ENCODE measurements at regions not wholly inside any gene's neighbourhood (a gene's known extent, or its start where the extent isn't known, plus 50 kb on each side); places are given as distances from the start of the nearest gene placed in this dataset.

DNA sequence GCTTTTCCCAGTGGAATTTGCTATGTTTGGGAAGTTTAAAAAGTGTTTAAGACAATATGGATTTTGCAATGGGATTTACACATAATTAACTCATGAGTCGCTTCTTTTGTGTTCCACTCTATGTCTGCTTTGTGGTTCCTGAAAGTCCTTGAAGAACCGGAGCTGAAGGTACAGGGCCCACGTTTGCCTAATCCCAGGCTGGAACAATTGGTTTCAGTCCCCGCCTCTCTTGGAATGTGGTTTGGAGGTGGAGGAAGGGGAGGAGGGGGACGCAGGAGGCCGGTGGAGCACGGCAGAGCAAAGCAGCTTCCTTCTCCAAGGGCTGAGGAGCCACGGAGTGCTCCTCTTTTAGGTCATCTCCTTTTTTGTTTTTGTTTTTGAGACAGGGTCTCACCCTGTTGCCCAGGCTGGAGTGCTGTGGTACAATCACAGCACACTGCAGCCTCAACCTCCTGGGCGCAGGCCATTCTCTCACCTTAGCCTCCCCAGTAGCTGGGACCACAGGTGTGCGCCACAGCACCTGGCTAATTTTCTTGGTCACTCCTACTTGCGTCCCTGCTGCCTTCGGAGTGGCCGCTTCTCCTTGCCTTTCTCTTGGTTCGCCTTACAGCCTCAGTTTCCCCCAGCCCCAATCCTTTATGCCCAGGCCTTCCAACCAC is 129.5 kb upstream of the ERRFI1 start:
- Histone ChIP-seq H3K9me3 (ENCODE audit: control insufficient read depth, insufficient read depth, low read depth, low read length) (peaks cover 13% of the 10 kb centered on the region; the same call in 1 of the 2 replicates), H3K36me3 (ENCODE audit: control insufficient read depth, insufficient read depth, low read length) (no peaks in the 10 kb centered on the region), H3K27me3 (ENCODE audit: control insufficient read depth, insufficient read depth, low read length) (no peaks in the 10 kb centered on the region), H3K27ac (ENCODE audit: low read length) (peak overlapping the region; percentile 98), H3K4me1 (ENCODE audit: control insufficient read depth, insufficient read depth, low read length) (peaks cover 19% of the 10 kb centered on the region), H3K4me3 (ENCODE audit: low read depth in 2 of 2, low read length in 2 of 2) (no peak overlapping the region)
- BruUV-seq (replicated peaks) = no TSS peak
- ChIA-PET CTCF (interaction anchor here (0.6 kb wide), 1 partner anchor 97 kb away, joined by 3 read pairs; no protein-coding TSS in a partner anchor), POLR2A (interaction anchor here (0.6 to 1.7 kb wide), 2 partner anchors 45 to 58 kb away, joined by 4 to 5 read pairs; no protein-coding TSS in a partner anchor)
- TF ChIP-seq POLR2AphosphoS5 (IDR thresholded peaks at IDR 0.05; ENCODE audit: low read depth, low read length) = no peak
- TF ChIP-seq, protein P1, sequence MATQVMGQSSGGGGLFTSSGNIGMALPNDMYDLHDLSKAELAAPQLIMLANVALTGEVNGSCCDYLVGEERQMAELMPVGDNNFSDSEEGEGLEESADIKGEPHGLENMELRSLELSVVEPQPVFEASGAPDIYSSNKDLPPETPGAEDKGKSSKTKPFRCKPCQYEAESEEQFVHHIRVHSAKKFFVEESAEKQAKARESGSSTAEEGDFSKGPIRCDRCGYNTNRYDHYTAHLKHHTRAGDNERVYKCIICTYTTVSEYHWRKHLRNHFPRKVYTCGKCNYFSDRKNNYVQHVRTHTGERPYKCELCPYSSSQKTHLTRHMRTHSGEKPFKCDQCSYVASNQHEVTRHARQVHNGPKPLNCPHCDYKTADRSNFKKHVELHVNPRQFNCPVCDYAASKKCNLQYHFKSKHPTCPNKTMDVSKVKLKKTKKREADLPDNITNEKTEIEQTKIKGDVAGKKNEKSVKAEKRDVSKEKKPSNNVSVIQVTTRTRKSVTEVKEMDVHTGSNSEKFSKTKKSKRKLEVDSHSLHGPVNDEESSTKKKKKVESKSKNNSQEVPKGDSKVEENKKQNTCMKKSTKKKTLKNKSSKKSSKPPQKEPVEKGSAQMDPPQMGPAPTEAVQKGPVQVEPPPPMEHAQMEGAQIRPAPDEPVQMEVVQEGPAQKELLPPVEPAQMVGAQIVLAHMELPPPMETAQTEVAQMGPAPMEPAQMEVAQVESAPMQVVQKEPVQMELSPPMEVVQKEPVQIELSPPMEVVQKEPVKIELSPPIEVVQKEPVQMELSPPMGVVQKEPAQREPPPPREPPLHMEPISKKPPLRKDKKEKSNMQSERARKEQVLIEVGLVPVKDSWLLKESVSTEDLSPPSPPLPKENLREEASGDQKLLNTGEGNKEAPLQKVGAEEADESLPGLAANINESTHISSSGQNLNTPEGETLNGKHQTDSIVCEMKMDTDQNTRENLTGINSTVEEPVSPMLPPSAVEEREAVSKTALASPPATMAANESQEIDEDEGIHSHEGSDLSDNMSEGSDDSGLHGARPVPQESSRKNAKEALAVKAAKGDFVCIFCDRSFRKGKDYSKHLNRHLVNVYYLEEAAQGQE (IDR thresholded peaks at IDR 0.05; ENCODE audit: insufficient read depth in 1 of 2, low read depth in 2 of 2, low read length in 1 of 2) = no peak
- no peak for TF ChIP-seq SIN3A (IDR thresholded peaks at IDR 0.05; ENCODE audit: borderline replicate concordance, insufficient read depth, low read depth, low read length)
- no peak for TF ChIP-seq TCF7L2 (IDR thresholded peaks at IDR 0.05; ENCODE audit: low read depth, low read length)
- TF ChIP-seq, protein P2, sequence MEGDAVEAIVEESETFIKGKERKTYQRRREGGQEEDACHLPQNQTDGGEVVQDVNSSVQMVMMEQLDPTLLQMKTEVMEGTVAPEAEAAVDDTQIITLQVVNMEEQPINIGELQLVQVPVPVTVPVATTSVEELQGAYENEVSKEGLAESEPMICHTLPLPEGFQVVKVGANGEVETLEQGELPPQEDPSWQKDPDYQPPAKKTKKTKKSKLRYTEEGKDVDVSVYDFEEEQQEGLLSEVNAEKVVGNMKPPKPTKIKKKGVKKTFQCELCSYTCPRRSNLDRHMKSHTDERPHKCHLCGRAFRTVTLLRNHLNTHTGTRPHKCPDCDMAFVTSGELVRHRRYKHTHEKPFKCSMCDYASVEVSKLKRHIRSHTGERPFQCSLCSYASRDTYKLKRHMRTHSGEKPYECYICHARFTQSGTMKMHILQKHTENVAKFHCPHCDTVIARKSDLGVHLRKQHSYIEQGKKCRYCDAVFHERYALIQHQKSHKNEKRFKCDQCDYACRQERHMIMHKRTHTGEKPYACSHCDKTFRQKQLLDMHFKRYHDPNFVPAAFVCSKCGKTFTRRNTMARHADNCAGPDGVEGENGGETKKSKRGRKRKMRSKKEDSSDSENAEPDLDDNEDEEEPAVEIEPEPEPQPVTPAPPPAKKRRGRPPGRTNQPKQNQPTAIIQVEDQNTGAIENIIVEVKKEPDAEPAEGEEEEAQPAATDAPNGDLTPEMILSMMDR (IDR thresholded peaks at IDR 0.05) = no peak
- DNase-seq (ENCODE audit: low read depth, low spot score) (no peak), ATAC-seq (peak; percentile 43)
- in situ Hi-C loops (cut with HindIII; ENCODE audit: low pct_unique_long_range_greater_than_20kb, low sequenced_read_pairs) (no loop called here), intact Hi-C loops (cut with micrococcal nuclease; ENCODE audit: unreplicated experiment) (no loop called here)

DNA sequence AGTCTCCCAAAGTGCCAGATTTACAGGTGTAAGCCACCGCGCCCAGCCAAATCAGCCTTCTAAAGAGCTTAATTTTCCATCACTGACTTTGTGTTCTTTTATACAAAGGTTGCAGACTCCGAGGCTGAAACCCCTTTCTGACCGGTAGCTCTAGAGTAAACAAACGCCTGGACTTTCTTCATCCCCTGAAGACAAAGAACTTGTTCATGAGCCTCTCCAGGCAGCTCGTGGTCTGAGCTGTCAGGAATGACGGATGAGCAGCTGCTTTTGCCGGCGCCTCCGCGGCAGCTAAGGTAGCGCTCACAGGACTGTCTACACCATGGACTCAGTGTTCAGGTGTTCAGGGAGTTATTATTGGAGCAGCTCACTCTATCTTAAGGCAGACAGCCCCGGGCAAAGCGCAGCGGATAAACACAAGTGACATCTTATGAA is 128.5 kb upstream of the ERRFI1 start:
- in situ Hi-C loops (cut with HindIII; ENCODE audit: low pct_unique_long_range_greater_than_20kb, low sequenced_read_pairs) (no loop called here), intact Hi-C loops (cut with micrococcal nuclease; ENCODE audit: unreplicated experiment) (no loop called here)
- peaks cover 12% of the 10 kb centered on the region; the same call in 1 of the 2 replicates for H3K9me3 ChIP-seq (ENCODE audit: control insufficient read depth, insufficient read depth, low read depth, low read length)
- BruUV-seq (replicated peaks) = no TSS peak
- POLR2A ChIA-PET = interaction anchor here (1.7 kb wide), 1 partner anchor 57 kb away, joined by 4 read pairs; no protein-coding TSS in a partner anchor
- H3K36me3 ChIP-seq (ENCODE audit: control insufficient read depth, insufficient read depth, low read length) = no peaks in the 10 kb centered on the region
- H3K27me3 ChIP-seq (ENCODE audit: control insufficient read depth, insufficient read depth, low read length) = no peaks in the 10 kb centered on the region
- TF ChIP-seq TCF7L2 (IDR thresholded peaks at IDR 0.05; ENCODE audit: low read depth, low read length) = no peak
- TF ChIP-seq POLR2AphosphoS5 (IDR thresholded peaks at IDR 0.05; ENCODE audit: low read depth, low read length) = peak; percentile 38; the same call in 1 of the 2 replicates
- 0 out of 2 replicates have a peak, but pooled peaks have one; percentile 51 for TF ChIP-seq SIN3A (IDR thresholded peaks at IDR 0.05; ENCODE audit: borderline replicate concordance, insufficient read depth, low read depth, low read length)
- ATAC-seq (peak; percentile 92), DNase-seq (ENCODE audit: low read depth, low spot score) (no peak)
- CTCF ChIA-PET = no interaction called here
- peak overlapping the region; percentile 98 for H3K27ac ChIP-seq (ENCODE audit: low read length)
- H3K4me3 ChIP-seq (ENCODE audit: low read depth in 2 of 2, low read length in 2 of 2) = peak overlapping the region in 1 of 2 experiments; percentile 3; a peak in 2 of 4 replicates
- H3K4me1 ChIP-seq (ENCODE audit: control insufficient read depth, insufficient read depth, low read length) = peaks cover 19% of the 10 kb centered on the region

DNA sequence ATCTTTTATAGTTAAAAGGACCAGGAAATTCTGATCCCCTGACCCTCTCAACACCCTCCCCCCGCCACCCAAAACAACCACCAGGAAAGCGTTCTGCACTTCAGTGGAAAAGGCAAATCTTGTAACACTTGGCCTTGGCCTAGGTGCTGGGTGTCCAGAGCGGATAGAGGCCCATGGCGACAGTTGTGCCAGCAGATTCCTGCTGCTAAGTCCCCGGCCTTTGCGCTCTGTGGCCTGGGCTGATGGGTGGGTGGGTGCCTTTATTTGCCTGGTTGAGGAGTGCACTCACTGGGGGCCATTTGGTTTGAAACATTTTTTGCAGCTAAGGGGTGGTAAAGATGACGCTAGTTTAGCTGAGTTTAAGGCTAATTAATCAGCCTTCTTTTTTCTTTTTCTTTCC is 127.9 kb upstream of the ERRFI1 start:
- peaks cover 22% of the 10 kb centered on the region for H3K4me1 ChIP-seq (ENCODE audit: control insufficient read depth, insufficient read depth, low read length)
- POLR2A ChIA-PET = no interaction called here
- in situ Hi-C loops (cut with HindIII; ENCODE audit: low pct_unique_long_range_greater_than_20kb, low sequenced_read_pairs) (no loop called here), intact Hi-C loops (cut with micrococcal nuclease; ENCODE audit: unreplicated experiment) (no loop called here)
- ATAC-seq (no peak), DNase-seq (ENCODE audit: low read depth, low spot score) (no peak)
- H3K27ac ChIP-seq (ENCODE audit: low read length) = peak overlapping the region; percentile 98
- TF ChIP-seq POLR2AphosphoS5 (IDR thresholded peaks at IDR 0.05; ENCODE audit: low read depth, low read length) (no peak), TCF7L2 (IDR thresholded peaks at IDR 0.05; ENCODE audit: low read depth, low read length) (no peak), SIN3A (IDR thresholded peaks at IDR 0.05; ENCODE audit: borderline replicate concordance, insufficient read depth, low read depth, low read length) (no peak)
- TF ChIP-seq, protein P2 (IDR thresholded peaks at IDR 0.05) = no peak
- TF ChIP-seq, protein P1 (IDR thresholded peaks at IDR 0.05; ENCODE audit: insufficient read depth in 1 of 2, low read depth in 2 of 2, low read length in 1 of 2) = no peak
- no peaks in the 10 kb centered on the region for H3K36me3 ChIP-seq (ENCODE audit: control insufficient read depth, insufficient read depth, low read length)
- no TSS peak for BruUV-seq (replicated peaks)
- H3K27me3 ChIP-seq (ENCODE audit: control insufficient read depth, insufficient read depth, low read length) = no peaks in the 10 kb centered on the region
- H3K9me3 ChIP-seq (ENCODE audit: control insufficient read depth, insufficient read depth, low read depth, low read length) = peaks cover 10% of the 10 kb centered on the region; the same call in 1 of the 2 replicates
- no peak overlapping the region for H3K4me3 ChIP-seq (ENCODE audit: low read depth in 2 of 2, low read length in 2 of 2)
- CTCF ChIA-PET = no interaction called here
